ENCODE measurements at regions not wholly inside any gene's neighbourhood (a gene's known extent, or its start where the extent isn't known, plus 50 kb on each side); places are given as distances from the start of the nearest gene placed in this dataset.
A peak's percentile ranks its signal among the peaks of the same experiment; 100 is the strongest.

DNA sequence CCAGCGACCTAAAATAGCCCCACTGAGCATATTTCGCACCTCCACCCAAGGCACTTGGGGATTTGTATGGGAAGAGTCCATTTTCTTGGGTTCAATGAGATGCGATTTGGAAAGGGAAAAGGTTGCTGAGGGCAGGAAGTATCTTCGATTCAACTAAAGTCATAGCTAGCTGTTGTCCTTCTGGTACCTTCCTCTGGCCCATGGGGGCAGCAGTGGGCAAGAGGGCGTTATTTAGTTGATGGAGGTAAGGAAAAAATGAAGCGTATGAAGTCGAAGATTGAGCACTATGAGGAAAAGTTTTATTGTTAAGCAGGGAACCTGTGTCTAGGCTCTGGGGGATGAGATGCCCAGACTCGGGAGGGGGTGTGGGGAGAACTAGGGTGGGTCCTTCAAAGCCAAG, 135.4 kb downstream of the EVX1 start:
- H3K18ac ChIP-seq (ENCODE audit: low read length), result no peak overlapping the region
- no peak overlapping the region for H2AK5ac ChIP-seq (ENCODE audit: low read length)
- no peak overlapping the region for H2BK120ac ChIP-seq (ENCODE audit: low read depth, low read length)
- no peak overlapping the region for H3K4me2 ChIP-seq (ENCODE audit: low read length)
- H3K4ac ChIP-seq (ENCODE audit: low read depth, low read length), result no peak overlapping the region
- no peak overlapping the region for H3K23ac ChIP-seq (ENCODE audit: low read length)
- H3K79me2 ChIP-seq (ENCODE audit: control insufficient read depth, insufficient read depth, low read length), result no peaks in the 10 kb centered on the region
- WGBS (ENCODE audit: extremely low coverage, insufficient coverage, low lambda C conversion rate), result no CpG with 5 or more reads among the region's 8 CpGs
- no peaks in the 10 kb centered on the region for H3K27me3 ChIP-seq (ENCODE audit: insufficient read depth, low read length, poor library complexity)
- H2BK15ac ChIP-seq (replicated peaks; ENCODE audit: low read depth), result no peak overlapping the region
- H3K9ac ChIP-seq (ENCODE audit: low read length), result no peak overlapping the region
- no peak overlapping the region for H3K56ac ChIP-seq (ENCODE audit: low read length)
- peaks cover 17% of the 10 kb centered on the region for H3K4me1 ChIP-seq (ENCODE audit: control insufficient read depth, low read depth, low read length)
- no peak overlapping the region for H4K5ac ChIP-seq (ENCODE audit: low read length)
- H3K4me3 ChIP-seq (ENCODE audit: low read length), result no peak overlapping the region
- H2BK5ac ChIP-seq (ENCODE audit: low read length), result no peak overlapping the region
- H3K27ac ChIP-seq (ENCODE audit: low read depth, low read length), result no peak overlapping the region
- peak; percentile 37 for DNase-seq
- H3K79me1 ChIP-seq (ENCODE audit: low read length), result no peaks in the 10 kb centered on the region
- no peaks in the 10 kb centered on the region for H3K36me3 ChIP-seq (ENCODE audit: control insufficient read depth, insufficient read depth, low read length)
- H4K8ac ChIP-seq (ENCODE audit: low read depth, low read length), result no peak overlapping the region

DNA sequence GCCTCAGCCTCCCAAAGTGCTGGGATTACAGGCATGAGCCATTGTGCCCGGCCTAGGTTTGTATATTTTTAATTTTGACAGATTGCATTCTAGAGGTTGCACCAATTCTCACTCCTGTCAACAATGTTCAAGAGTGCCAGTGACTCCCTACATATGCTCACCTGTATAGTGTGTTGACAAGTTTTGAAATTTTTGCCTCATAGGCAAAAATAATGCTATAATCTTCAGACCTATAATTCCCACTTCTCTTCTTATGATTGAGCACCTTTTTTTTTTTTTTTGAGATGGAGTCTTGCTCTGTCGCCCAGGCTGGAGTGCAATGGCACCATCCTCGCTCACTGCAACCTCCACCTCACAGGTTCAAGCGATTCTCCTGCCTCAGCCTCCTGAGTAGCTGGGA, 139.7 kb downstream of the EVX1 start:
- Histone ChIP-seq H2BK15ac (replicated peaks; ENCODE audit: low read depth) (no peak overlapping the region), H3K4me1 (ENCODE audit: control insufficient read depth, low read depth, low read length) (no peaks in the 10 kb centered on the region), H2BK5ac (ENCODE audit: low read length) (no peak overlapping the region), H3K27ac (ENCODE audit: low read depth, low read length) (no peak overlapping the region), H4K5ac (ENCODE audit: low read length) (no peak overlapping the region), H3K18ac (ENCODE audit: low read length) (no peak overlapping the region), H3K4me2 (ENCODE audit: low read length) (no peak overlapping the region), H3K36me3 (ENCODE audit: control insufficient read depth, insufficient read depth, low read length) (no peaks in the 10 kb centered on the region), H3K79me1 (ENCODE audit: low read length) (no peaks in the 10 kb centered on the region), H3K27me3 (ENCODE audit: insufficient read depth, low read length, poor library complexity) (no peaks in the 10 kb centered on the region), H3K9ac (ENCODE audit: low read length) (no peak overlapping the region), H3K4me3 (ENCODE audit: low read length) (no peak overlapping the region), H3K56ac (ENCODE audit: low read length) (no peak overlapping the region), H3K79me2 (ENCODE audit: control insufficient read depth, insufficient read depth, low read length) (no peaks in the 10 kb centered on the region), H3K4ac (ENCODE audit: low read depth, low read length) (no peak overlapping the region), H2BK120ac (ENCODE audit: low read depth, low read length) (no peak overlapping the region), H2AK5ac (ENCODE audit: low read length) (no peak overlapping the region), H3K23ac (ENCODE audit: low read length) (no peak overlapping the region), H4K8ac (ENCODE audit: low read depth, low read length) (no peak overlapping the region)
- no peak for DNase-seq
- WGBS (ENCODE audit: extremely low coverage, insufficient coverage, low lambda C conversion rate), result no CpG with 5 or more reads among the region's 4 CpGs

DNA sequence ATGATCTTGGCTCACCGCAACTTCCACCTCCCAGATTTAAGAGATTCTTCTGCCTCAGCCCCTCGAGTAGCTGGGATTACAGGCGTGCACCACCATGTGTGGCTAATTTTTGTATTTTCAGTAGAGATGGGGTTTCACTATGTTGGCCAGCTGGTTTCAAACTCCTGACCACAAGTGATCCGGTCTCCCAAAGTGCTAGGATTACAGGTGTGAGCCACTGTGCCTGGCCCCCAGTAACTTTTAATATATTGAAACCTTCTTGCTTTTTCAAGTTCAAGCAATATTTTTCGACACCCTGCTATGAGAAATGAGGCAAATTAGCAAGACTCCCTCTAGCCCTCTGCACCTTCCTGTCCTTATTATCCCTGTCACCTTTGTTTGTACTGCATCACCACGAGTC, 144.0 kb downstream of the EVX1 start:
- Histone ChIP-seq H4K8ac (ENCODE audit: low read depth, low read length) (no peak overlapping the region), H3K4ac (ENCODE audit: low read depth, low read length) (no peak overlapping the region), H2AK5ac (ENCODE audit: low read length) (no peak overlapping the region), H3K4me1 (ENCODE audit: control insufficient read depth, low read depth, low read length) (no peaks in the 10 kb centered on the region), H3K56ac (ENCODE audit: low read length) (no peak overlapping the region), H3K23ac (ENCODE audit: low read length) (no peak overlapping the region), H3K4me2 (ENCODE audit: low read length) (no peak overlapping the region), H3K79me1 (ENCODE audit: low read length) (no peaks in the 10 kb centered on the region), H3K36me3 (ENCODE audit: control insufficient read depth, insufficient read depth, low read length) (no peaks in the 10 kb centered on the region), H3K18ac (ENCODE audit: low read length) (no peak overlapping the region), H2BK120ac (ENCODE audit: low read depth, low read length) (no peak overlapping the region), H2BK15ac (replicated peaks; ENCODE audit: low read depth) (no peak overlapping the region), H3K79me2 (ENCODE audit: control insufficient read depth, insufficient read depth, low read length) (no peaks in the 10 kb centered on the region), H3K9ac (ENCODE audit: low read length) (no peak overlapping the region), H3K27me3 (ENCODE audit: insufficient read depth, low read length, poor library complexity) (no peaks in the 10 kb centered on the region), H3K27ac (ENCODE audit: low read depth, low read length) (no peak overlapping the region), H2BK5ac (ENCODE audit: low read length) (no peak overlapping the region), H4K5ac (ENCODE audit: low read length) (no peak overlapping the region), H3K4me3 (ENCODE audit: low read length) (no peak overlapping the region)
- no CpG with 5 or more reads among the region's 6 CpGs for WGBS (ENCODE audit: extremely low coverage, insufficient coverage, low lambda C conversion rate)
- no peak for DNase-seq

DNA sequence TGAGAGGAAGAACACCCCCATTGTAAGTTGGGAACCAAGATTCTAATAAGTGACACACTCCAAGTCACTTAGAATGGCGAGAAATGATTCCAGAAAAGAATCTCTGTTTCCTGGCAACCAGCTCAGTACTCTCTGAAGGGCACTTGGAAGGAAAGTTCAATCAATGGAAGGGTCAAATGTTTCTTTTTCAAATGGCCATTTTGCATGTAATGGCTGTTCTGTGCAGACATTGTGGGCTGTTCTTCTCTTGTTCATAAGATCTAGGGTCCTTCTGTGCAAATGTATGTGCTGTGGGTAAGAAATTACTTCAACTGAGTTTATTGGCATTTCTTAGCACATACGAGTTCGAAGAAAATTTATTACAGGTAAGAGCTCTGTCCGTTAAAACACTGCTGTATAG, 145.3 kb downstream of the EVX1 start:
- H3K36me3 ChIP-seq (ENCODE audit: control insufficient read depth, insufficient read depth, low read length), result no peaks in the 10 kb centered on the region
- no peak overlapping the region for H2BK5ac ChIP-seq (ENCODE audit: low read length)
- H4K8ac ChIP-seq (ENCODE audit: low read depth, low read length), result no peak overlapping the region
- no peak overlapping the region for H4K5ac ChIP-seq (ENCODE audit: low read length)
- H3K4ac ChIP-seq (ENCODE audit: low read depth, low read length), result no peak overlapping the region
- no peak overlapping the region for H3K4me3 ChIP-seq (ENCODE audit: low read length)
- H3K9ac ChIP-seq (ENCODE audit: low read length), result no peak overlapping the region
- no peak overlapping the region for H3K23ac ChIP-seq (ENCODE audit: low read length)
- no peak overlapping the region for H2BK120ac ChIP-seq (ENCODE audit: low read depth, low read length)
- H3K79me1 ChIP-seq (ENCODE audit: low read length), result no peaks in the 10 kb centered on the region
- H3K79me2 ChIP-seq (ENCODE audit: control insufficient read depth, insufficient read depth, low read length), result no peaks in the 10 kb centered on the region
- no peak for DNase-seq
- no peaks in the 10 kb centered on the region for H3K27me3 ChIP-seq (ENCODE audit: insufficient read depth, low read length, poor library complexity)
- no peak overlapping the region for H3K18ac ChIP-seq (ENCODE audit: low read length)
- no peak overlapping the region for H3K56ac ChIP-seq (ENCODE audit: low read length)
- H3K27ac ChIP-seq (ENCODE audit: low read depth, low read length), result no peak overlapping the region
- no peak overlapping the region for H2BK15ac ChIP-seq (replicated peaks; ENCODE audit: low read depth)
- H3K4me2 ChIP-seq (ENCODE audit: low read length), result no peak overlapping the region
- no CpG with 5 or more reads among the region's 4 CpGs for WGBS (ENCODE audit: extremely low coverage, insufficient coverage, low lambda C conversion rate)
- H2AK5ac ChIP-seq (ENCODE audit: low read length), result no peak overlapping the region
- no peaks in the 10 kb centered on the region for H3K4me1 ChIP-seq (ENCODE audit: control insufficient read depth, low read depth, low read length)

DNA sequence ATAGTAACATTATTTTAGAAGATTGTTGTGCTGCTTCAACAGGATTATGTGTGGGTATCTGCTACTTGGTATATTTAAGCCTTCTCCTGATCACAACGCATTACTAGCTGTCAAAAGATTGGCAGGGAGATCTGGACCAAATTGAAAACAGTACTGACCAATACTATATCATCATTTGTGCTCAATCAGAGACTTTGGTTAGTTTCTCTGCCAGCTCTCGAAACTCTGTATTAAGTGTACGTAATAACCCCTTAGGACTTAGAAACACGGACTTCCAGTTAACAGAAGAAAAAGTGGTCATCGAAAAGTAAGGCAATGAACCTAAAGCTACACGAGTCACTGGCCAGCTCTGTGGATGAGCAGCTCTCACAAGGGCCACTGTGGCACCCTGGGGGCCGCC, 146.0 kb downstream of the EVX1 start:
- H3K4me3 ChIP-seq (ENCODE audit: low read length), result no peak overlapping the region
- WGBS (ENCODE audit: extremely low coverage, insufficient coverage, low lambda C conversion rate), result no CpG with 5 or more reads among the region's 7 CpGs
- DNase-seq, result no peak
- H3K36me3 ChIP-seq (ENCODE audit: control insufficient read depth, insufficient read depth, low read length), result no peaks in the 10 kb centered on the region
- H3K9ac ChIP-seq (ENCODE audit: low read length), result no peak overlapping the region
- H2BK120ac ChIP-seq (ENCODE audit: low read depth, low read length), result no peak overlapping the region
- no peaks in the 10 kb centered on the region for H3K79me2 ChIP-seq (ENCODE audit: control insufficient read depth, insufficient read depth, low read length)
- H3K18ac ChIP-seq (ENCODE audit: low read length), result no peak overlapping the region
- no peak overlapping the region for H2BK5ac ChIP-seq (ENCODE audit: low read length)
- no peak overlapping the region for H3K56ac ChIP-seq (ENCODE audit: low read length)
- no peaks in the 10 kb centered on the region for H3K4me1 ChIP-seq (ENCODE audit: control insufficient read depth, low read depth, low read length)
- no peak overlapping the region for H2AK5ac ChIP-seq (ENCODE audit: low read length)
- no peak overlapping the region for H3K27ac ChIP-seq (ENCODE audit: low read depth, low read length)
- no peak overlapping the region for H3K23ac ChIP-seq (ENCODE audit: low read length)
- H2BK15ac ChIP-seq (replicated peaks; ENCODE audit: low read depth), result no peak overlapping the region
- no peaks in the 10 kb centered on the region for H3K27me3 ChIP-seq (ENCODE audit: insufficient read depth, low read length, poor library complexity)
- no peak overlapping the region for H3K4me2 ChIP-seq (ENCODE audit: low read length)
- no peak overlapping the region for H3K4ac ChIP-seq (ENCODE audit: low read depth, low read length)
- no peak overlapping the region for H4K8ac ChIP-seq (ENCODE audit: low read depth, low read length)
- H3K79me1 ChIP-seq (ENCODE audit: low read length), result no peaks in the 10 kb centered on the region
- no peak overlapping the region for H4K5ac ChIP-seq (ENCODE audit: low read length)

DNA sequence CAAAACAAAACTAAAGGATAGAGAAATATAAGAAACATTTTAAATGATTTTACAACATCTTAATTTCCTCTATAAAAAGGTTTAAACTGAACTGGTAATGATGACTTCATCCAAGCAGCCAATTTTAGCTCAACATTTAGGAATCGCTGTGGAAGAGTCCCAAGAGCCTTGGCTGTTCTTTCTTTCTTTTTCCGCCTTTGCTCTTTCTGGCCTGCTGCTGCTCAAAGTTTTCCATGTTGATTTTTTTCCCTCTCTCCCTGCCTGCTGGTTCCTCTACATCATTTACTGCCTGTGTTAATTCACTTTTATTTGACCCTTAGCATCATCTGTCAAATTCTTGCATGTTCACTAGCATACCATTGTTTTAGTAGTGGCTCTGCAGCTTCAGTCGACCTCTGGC, 146.9 kb downstream of the EVX1 start:
- no peak overlapping the region for H2BK120ac ChIP-seq (ENCODE audit: low read depth, low read length)
- H3K4me3 ChIP-seq (ENCODE audit: low read length), result no peak overlapping the region
- H3K9ac ChIP-seq (ENCODE audit: low read length), result no peak overlapping the region
- no peak overlapping the region for H4K8ac ChIP-seq (ENCODE audit: low read depth, low read length)
- no peak overlapping the region for H3K18ac ChIP-seq (ENCODE audit: low read length)
- H3K4ac ChIP-seq (ENCODE audit: low read depth, low read length), result no peak overlapping the region
- H2AK5ac ChIP-seq (ENCODE audit: low read length), result no peak overlapping the region
- H3K27me3 ChIP-seq (ENCODE audit: insufficient read depth, low read length, poor library complexity), result no peaks in the 10 kb centered on the region
- no peak overlapping the region for H3K23ac ChIP-seq (ENCODE audit: low read length)
- no peak overlapping the region for H2BK5ac ChIP-seq (ENCODE audit: low read length)
- H3K79me1 ChIP-seq (ENCODE audit: low read length), result no peaks in the 10 kb centered on the region
- no peaks in the 10 kb centered on the region for H3K79me2 ChIP-seq (ENCODE audit: control insufficient read depth, insufficient read depth, low read length)
- H2BK15ac ChIP-seq (replicated peaks; ENCODE audit: low read depth), result no peak overlapping the region
- no peak overlapping the region for H3K4me2 ChIP-seq (ENCODE audit: low read length)
- H3K4me1 ChIP-seq (ENCODE audit: control insufficient read depth, low read depth, low read length), result no peaks in the 10 kb centered on the region
- no peaks in the 10 kb centered on the region for H3K36me3 ChIP-seq (ENCODE audit: control insufficient read depth, insufficient read depth, low read length)
- no peak for DNase-seq
- no peak overlapping the region for H3K27ac ChIP-seq (ENCODE audit: low read depth, low read length)
- no peak overlapping the region for H3K56ac ChIP-seq (ENCODE audit: low read length)
- WGBS (ENCODE audit: extremely low coverage, insufficient coverage, low lambda C conversion rate), result no CpG with 5 or more reads among the region's 3 CpGs
- H4K5ac ChIP-seq (ENCODE audit: low read length), result no peak overlapping the region
